Skeletal muscle satellite cell (primary cell): ENCODE measurements at regions not wholly inside any gene's neighbourhood (a gene's known extent, or its start where the extent isn't known, plus 50 kb on each side); places are given as distances from the start of the nearest gene placed in this dataset.

Experiments used
- H3K27me3 ChIP-seq: 2 replicates; pipeline ENCODE4 v1.7.0; 2013; ENCODE audit warnings: low read length; ENCODE audit not compliant: control insufficient read depth, insufficient read depth
- H3K36me3 ChIP-seq: 2 replicates; pipeline ENCODE4 v1.7.0; 2013; ENCODE audit warnings: mild to moderate bottlenecking, control low read depth, low read length; ENCODE audit not compliant: insufficient read depth
- H3K4me1 ChIP-seq: 2 replicates; pipeline ENCODE4 v1.7.0; 2013; ENCODE audit warnings: low read length; ENCODE audit not compliant: control insufficient read depth, insufficient read depth
- H3K4me2 ChIP-seq: 2 replicates; pipeline ENCODE4 v1.7.0; 2013; ENCODE audit warnings: mild to moderate bottlenecking, low read length
- H3K4me3 ChIP-seq: 2 replicates; pipeline ENCODE4 v1.7.0; 2013; ENCODE audit warnings: low read length
- H3K9ac ChIP-seq: 2 replicates; pipeline ENCODE4 v1.7.0; 2013; ENCODE audit warnings: mild to moderate bottlenecking, low read depth, low read length, moderate library complexity
- H3K9me3 ChIP-seq: replicated peaks from 2 replicates; pipeline ENCODE4 v1.7.0; 2013; ENCODE audit warnings: mild to moderate bottlenecking, control low read depth, low read length

DNA sequence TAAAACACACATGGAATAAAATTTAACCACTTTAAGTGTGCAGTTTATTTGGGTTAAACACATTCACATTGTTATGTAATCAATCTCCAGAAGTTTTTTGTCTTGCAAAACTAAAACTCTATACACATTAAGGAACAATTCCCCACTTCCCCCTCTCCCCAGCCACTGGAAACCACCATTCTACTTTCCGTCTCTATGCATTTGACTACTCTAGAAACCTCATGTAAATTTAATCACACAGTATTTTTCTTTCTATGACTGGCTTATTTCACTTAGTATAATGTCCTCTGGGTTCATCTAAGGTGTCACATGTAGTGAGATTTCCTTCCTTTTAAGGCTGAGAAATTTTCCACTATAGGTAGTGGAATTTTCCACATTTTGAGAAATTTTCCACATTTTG is 568.7 kb upstream of the UBE2E2 start:
- no peaks in the 10 kb centered on the region for H3K27me3 ChIP-seq
- H3K4me3 ChIP-seq = no peak overlapping the region

DNA sequence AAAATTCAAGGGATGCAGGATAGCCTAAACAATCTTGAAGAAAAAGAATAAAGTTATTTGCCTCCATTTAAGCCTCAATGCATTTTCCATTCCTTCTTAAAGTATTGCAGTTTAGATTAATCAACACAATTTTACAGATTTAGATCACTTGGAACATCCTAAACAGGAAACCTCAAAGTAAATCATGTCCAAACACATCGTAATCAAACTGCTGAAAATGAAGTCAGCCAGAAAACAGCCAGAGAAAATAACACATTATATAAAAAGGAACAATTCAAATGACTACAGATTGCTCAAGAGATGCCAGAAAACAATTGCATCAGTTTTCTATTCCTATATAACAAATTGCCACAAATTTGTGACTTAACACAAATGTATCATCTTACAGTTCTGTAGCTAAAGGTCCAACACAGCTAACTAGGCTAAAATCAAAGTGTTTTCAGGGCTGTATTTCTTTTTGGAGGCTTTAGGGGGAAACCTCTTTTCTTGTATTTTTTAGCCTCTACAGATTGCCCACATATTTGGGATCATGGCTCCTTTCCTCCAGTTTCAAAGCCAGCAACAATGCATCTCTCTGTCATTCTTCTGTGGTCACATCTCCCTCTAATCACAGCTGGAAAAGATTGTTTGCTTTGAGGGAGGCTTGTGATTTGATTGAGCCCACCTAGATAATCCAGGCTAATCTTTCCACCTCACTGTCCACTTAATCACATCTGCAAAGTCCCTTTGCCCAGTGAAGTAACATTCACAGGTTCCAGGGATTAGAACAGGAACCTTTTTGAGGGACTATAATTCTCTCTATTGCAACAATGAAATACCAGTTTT is 543.3 kb upstream of the UBE2E2 start:
- Histone ChIP-seq H3K9ac (no peak overlapping the region), H3K4me3 (no peak overlapping the region), H3K4me2 (no peak overlapping the region), H3K9me3 (no peaks in the 10 kb centered on the region), H3K27me3 (no peaks in the 10 kb centered on the region), H3K36me3 (no peaks in the 10 kb centered on the region), H3K4me1 (no peaks in the 10 kb centered on the region)

More for the DNA sequence above, 568.7 kb upstream of the UBE2E2 start:
- H3K9me3 ChIP-seq = no peaks in the 10 kb centered on the region
- H3K36me3 ChIP-seq = no peaks in the 10 kb centered on the region
- no peak overlapping the region for H3K4me2 ChIP-seq
- H3K9ac ChIP-seq = no peak overlapping the region
- no peaks in the 10 kb centered on the region for H3K4me1 ChIP-seq

DNA sequence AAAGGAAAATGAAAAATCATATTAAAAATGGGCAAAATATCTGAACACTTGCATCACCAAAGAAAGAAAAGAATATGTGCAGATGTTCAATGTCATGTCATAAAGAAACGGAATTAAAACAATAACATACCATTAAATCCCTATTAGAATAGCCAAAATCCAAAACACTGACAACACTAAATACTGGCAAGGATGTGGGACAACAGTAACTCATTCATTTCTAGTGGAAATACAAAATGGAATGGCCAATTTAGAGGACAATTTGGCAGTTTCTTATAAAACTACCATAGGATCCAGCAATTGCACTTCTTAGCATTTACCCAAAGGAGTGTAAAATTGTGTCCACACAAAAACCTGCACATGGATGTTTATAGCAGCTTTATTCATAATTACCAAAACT is 542.5 kb upstream of the UBE2E2 start:
- Histone ChIP-seq H3K4me3 (no peak overlapping the region), H3K9ac (no peak overlapping the region), H3K36me3 (no peaks in the 10 kb centered on the region), H3K27me3 (no peaks in the 10 kb centered on the region), H3K9me3 (no peaks in the 10 kb centered on the region), H3K4me1 (no peaks in the 10 kb centered on the region), H3K4me2 (no peak overlapping the region)

DNA sequence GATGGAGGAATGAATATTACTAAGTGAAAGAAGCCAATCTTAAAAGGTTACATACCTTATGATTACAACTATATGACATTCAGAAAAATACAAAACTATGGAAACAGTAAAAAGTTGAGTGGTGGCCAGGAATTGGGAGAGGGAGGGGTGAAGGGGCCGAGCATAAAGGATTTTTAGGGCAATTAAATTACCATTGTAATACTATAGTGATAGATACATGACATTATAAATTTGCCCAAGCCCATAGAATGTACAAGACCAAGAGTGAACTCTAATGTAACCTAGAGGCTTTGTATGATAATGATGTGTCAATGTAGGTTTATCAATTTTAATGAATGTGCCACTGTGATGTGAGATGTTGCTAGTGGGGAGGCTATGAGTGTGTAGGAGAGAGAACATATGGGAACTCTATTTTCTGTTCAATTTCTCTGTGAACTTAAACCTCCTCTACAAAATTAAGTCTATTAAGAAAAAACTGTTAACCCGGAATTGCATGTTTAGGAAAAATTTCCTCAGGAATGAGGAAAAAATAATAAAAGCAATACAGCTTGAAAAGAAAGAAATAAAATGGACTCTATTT is 541.9 kb upstream of the UBE2E2 start:
- H3K4me2 ChIP-seq = no peak overlapping the region
- H3K9me3 ChIP-seq = no peaks in the 10 kb centered on the region
- H3K4me1 ChIP-seq = no peaks in the 10 kb centered on the region
- no peak overlapping the region for H3K4me3 ChIP-seq
- no peak overlapping the region for H3K9ac ChIP-seq
- no peaks in the 10 kb centered on the region for H3K36me3 ChIP-seq
- H3K27me3 ChIP-seq = no peaks in the 10 kb centered on the region

DNA sequence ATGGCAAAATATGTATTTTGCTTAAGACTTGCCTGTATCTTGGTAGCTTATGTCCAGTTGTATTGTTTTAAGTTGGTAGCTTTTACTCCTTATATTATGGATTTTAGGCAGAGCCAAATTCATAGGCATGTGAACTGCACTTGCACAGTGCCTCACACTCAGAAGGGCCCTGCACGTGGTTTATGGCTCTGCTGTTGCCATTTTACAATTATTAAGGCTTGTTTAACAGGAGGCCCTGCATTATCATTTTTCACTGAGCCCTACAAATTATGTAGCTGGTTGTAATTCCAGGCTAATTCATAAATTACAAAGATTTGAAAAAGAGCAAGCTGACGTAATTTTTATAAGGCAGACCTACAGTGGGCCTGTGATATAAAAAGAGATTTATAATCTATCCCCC is 537.6 kb upstream of the UBE2E2 start:
- H3K9me3 ChIP-seq = no peaks in the 10 kb centered on the region
- H3K27me3 ChIP-seq = no peaks in the 10 kb centered on the region
- H3K4me2 ChIP-seq = no peak overlapping the region

DNA sequence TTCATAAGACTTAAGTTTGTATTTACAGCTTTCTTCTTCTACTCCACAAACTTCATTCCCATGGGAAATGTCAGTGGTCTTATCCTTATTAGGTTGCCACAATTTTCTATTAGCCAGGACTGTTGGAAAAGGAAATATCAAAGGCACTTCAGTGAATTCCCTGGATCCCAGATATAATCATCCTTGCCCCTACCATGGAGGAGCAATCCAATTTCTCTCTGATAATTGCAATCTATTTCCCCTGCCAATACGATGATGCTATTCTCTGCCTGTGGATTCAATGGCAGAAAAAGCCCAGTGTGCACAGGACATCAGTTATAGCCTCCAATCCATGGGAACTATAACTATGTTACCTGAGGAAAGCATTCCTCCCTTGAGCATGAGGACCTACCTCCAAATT is 536.4 kb upstream of the UBE2E2 start:
- no peak overlapping the region for H3K4me2 ChIP-seq
- no peaks in the 10 kb centered on the region for H3K4me1 ChIP-seq
- H3K9ac ChIP-seq = no peak overlapping the region
- H3K27me3 ChIP-seq = no peaks in the 10 kb centered on the region
- H3K9me3 ChIP-seq = no peaks in the 10 kb centered on the region
- no peaks in the 10 kb centered on the region for H3K36me3 ChIP-seq
- H3K4me3 ChIP-seq = no peak overlapping the region

More for the DNA sequence above, 537.6 kb upstream of the UBE2E2 start:
- Histone ChIP-seq H3K4me3 (no peak overlapping the region), H3K36me3 (no peaks in the 10 kb centered on the region), H3K4me1 (no peaks in the 10 kb centered on the region), H3K9ac (no peak overlapping the region)

DNA sequence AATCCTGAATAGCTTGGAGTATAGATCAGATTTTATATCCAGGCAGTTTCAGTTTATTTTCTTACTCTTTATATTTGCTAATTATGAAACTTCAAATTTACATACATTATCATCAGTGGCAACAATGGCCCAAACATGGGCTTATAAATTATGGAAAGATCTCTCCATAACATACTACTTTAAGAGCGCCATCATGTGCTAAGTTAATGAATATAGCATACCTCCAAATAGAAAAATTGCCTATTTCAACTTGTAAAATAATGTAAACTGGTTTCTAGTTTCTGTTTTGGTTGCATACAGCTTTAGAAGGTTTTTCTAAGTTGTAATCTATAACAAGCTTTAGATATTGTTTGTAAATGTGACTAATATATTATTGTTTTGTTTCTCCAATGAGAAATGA is 531.3 kb upstream of the UBE2E2 start:
- Histone ChIP-seq H3K4me3 (no peak overlapping the region), H3K4me2 (no peak overlapping the region), H3K9me3 (no peaks in the 10 kb centered on the region), H3K36me3 (no peaks in the 10 kb centered on the region), H3K4me1 (no peaks in the 10 kb centered on the region), H3K9ac (no peak overlapping the region), H3K27me3 (no peaks in the 10 kb centered on the region)

DNA sequence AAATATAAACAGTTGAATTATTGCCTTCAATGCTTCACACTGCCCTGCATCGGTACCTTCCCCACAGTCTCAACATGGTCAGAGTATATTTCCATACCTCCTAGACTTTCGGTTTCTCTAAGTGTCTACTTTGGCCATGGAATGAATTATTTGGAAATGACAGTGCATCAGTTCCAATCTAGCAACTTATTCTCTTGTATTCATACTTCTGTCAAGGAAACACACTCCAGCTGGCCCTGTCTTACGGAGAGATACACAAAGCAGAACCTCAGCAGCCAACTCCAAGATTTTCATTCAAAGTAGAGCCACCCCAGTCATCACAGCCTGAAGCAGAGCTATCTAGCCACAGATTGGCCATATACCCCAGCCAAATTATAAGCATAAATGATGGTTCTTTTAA is 518.4 kb upstream of the UBE2E2 start:
- Histone ChIP-seq H3K9me3 (no peaks in the 10 kb centered on the region), H3K9ac (no peak overlapping the region), H3K4me3 (no peak overlapping the region), H3K36me3 (no peaks in the 10 kb centered on the region), H3K4me2 (no peak overlapping the region), H3K27me3 (peaks cover 3% of the 10 kb centered on the region), H3K4me1 (no peaks in the 10 kb centered on the region)

DNA sequence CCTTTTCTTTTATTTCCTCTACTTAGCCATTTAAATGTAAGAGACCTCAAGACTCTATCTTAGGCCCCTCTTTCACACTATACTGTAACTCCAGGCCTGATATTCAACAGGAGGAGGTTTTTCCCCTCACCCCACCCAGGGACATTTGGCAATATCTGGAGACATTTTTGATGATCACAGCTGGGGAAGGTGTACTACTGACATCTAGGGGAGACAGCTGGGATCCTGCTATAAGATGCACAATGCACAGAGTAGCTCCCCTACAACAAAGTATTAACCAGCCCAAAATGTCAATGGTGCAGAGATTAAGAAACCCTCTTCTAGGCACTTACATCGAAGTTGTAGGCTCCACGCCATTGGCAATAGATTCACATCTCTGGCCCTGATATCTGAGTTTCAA is 517.5 kb upstream of the UBE2E2 start:
- H3K27me3 ChIP-seq = peaks cover 3% of the 10 kb centered on the region
- no peak overlapping the region for H3K9ac ChIP-seq
- no peaks in the 10 kb centered on the region for H3K9me3 ChIP-seq
- H3K4me3 ChIP-seq = no peak overlapping the region
- H3K36me3 ChIP-seq = no peaks in the 10 kb centered on the region
- no peak overlapping the region for H3K4me2 ChIP-seq
- no peaks in the 10 kb centered on the region for H3K4me1 ChIP-seq

DNA sequence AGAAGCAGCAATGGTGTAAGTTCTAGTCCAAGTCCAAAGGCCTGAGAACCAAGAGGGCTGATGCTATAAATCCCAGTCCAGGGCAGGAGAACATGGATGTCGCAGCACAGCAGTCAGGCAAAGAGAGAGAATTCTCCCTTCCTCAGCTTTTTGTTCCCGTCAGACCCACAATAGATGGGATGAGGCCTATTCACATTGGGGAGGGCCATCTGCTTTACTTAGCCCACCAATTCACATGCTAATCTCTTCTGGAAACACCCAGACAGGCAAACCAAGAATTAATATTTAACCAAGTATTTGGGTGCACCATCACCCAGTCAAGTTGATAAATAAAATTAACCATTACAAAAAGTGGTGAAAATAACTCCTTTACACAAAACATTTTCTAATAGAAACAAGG is 511.7 kb upstream of the UBE2E2 start:
- Histone ChIP-seq H3K9me3 (no peaks in the 10 kb centered on the region), H3K4me2 (no peak overlapping the region), H3K27me3 (no peaks in the 10 kb centered on the region), H3K36me3 (no peaks in the 10 kb centered on the region), H3K9ac (no peak overlapping the region), H3K4me1 (no peaks in the 10 kb centered on the region), H3K4me3 (no peak overlapping the region)

DNA sequence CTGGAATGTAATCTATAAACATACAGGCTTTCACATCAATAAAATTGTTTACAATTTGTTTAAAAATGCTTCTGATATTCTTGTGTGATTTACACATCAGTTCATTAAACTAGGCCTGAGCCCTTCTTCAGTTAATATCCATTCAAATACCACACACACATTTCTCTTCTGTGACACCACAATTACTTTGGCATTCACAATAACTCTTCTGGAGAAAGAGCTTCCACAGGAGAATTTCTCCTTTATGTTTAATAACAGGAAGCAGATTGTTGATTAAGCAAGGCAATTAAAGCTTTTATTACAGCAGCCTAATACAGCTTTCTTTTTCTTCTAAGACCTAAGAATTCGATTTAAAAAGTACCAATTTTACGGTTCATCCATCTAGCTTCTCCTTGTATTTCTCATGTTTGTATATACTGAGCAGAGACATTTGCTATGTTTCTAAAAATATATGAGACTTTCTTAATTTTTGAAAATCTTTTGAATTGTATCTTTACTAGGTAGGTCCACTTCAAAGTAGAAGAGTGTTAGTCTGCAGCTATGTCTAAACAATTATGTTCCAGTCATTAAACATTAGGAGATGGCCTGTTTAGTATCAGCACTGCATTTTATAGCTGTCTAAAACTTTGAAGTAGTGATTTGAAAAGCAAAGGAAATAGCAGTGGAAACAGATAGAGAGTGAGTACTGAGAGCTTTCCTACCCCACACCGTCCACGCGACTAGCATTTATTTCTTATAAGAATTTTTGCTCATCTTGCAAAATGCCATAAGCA is 511.1 kb upstream of the UBE2E2 start:
- Histone ChIP-seq H3K4me3 (no peak overlapping the region), H3K4me1 (no peaks in the 10 kb centered on the region), H3K27me3 (no peaks in the 10 kb centered on the region), H3K4me2 (no peak overlapping the region), H3K9me3 (no peaks in the 10 kb centered on the region), H3K9ac (no peak overlapping the region), H3K36me3 (no peaks in the 10 kb centered on the region)
